HG02981 (cell line): ENCODE measurements at regions not wholly inside any gene's neighbourhood (a gene's known extent, or its start where the extent isn't known, plus 50 kb on each side); places are given as distances from the start of the nearest gene placed in this dataset.
A peak's percentile ranks its signal among the peaks of the same experiment; 100 is the strongest.
"Not testable (repeated sequence)": the region's sequence is repeated elsewhere in the genome, so short reads cannot be mapped to it uniquely, and the experiment has no call there.

Experiments
- ATAC-seq: cut with Tn5 transposase; IDR thresholded peaks from one replicate; pipeline ENCODE4 v1.9.1; 2021; ENCODE audit warnings: mild to moderate bottlenecking, moderate library complexity; ENCODE audit not compliant: unreplicated experiment

GRCh38 chr6:165765256-165765655, 102.2 kb upstream of the PDE10A start:
- ATAC-seq = not testable (repeated sequence)

- ATAC-seq = no peak
These were observed 99.8 kb upstream of the PDE10A start for GRCh38 chr6:165762876-165763275.

GRCh38 chr6:165762125-165762524, 99.1 kb upstream of the PDE10A start:
- ATAC-seq = no peak

GRCh38 chr6:165760803-165761185, 97.8 kb upstream of the PDE10A start:
- ATAC-seq = no peak

GRCh38 chr6:165760126-165760802, 97.2 kb upstream of the PDE10A start:
- no peak for ATAC-seq

- no peak for ATAC-seq
These were observed 95.4 kb upstream of the PDE10A start for GRCh38 chr6:165758441-165758840.

GRCh38 chr6:165755583-165755982, 92.5 kb upstream of the PDE10A start:
- no peak for ATAC-seq

GRCh38 chr6:165753506-165753905, 90.5 kb upstream of the PDE10A start:
- ATAC-seq = no peak

- no peak for ATAC-seq
These were observed 89.4 kb upstream of the PDE10A start for GRCh38 chr6:165752451-165752850.

- no peak for ATAC-seq
These were observed 88.4 kb upstream of the PDE10A start for GRCh38 chr6:165751486-165751885.

GRCh38 chr6:165749163-165749562, 86.1 kb upstream of the PDE10A start:
- ATAC-seq = no peak

- ATAC-seq = no peak
These were observed 85.3 kb upstream of the PDE10A start for GRCh38 chr6:165748390-165748789.

GRCh38 chr6:165747963-165748362, 84.9 kb upstream of the PDE10A start:
- ATAC-seq = no peak

- ATAC-seq = no peak
These were observed 83.3 kb upstream of the PDE10A start for GRCh38 chr6:165746331-165746730.

- no peak for ATAC-seq
These were observed 82.5 kb upstream of the PDE10A start for GRCh38 chr6:165745492-165745891.

- no peak for ATAC-seq
These were observed 81.7 kb upstream of the PDE10A start for GRCh38 chr6:165744555-165745228.

GRCh38 chr6:165743366-165743898, 80.4 kb upstream of the PDE10A start:
- no peak for ATAC-seq

- no peak for ATAC-seq
These were observed 79.0 kb upstream of the PDE10A start for GRCh38 chr6:165742047-165742446.

GRCh38 chr6:165737396-165737795, 74.4 kb upstream of the PDE10A start:
- no peak for ATAC-seq

GRCh38 chr6:165735065-165735464, 72.0 kb upstream of the PDE10A start:
- ATAC-seq = no peak

GRCh38 chr6:165733489-165733791, 70.4 kb upstream of the PDE10A start:
- ATAC-seq = no peak

- ATAC-seq = peak; percentile 59
These were observed 69.9 kb upstream of the PDE10A start for GRCh38 chr6:165732696-165733488.
